Smooth muscle cell (in vitro differentiated cells): ENCODE measurements at regions not wholly inside any gene's neighbourhood (a gene's known extent, or its start where the extent isn't known, plus 50 kb on each side); places are given as distances from the start of the nearest gene placed in this dataset.

Experiments used
- DNase-seq: peaks from one replicate; lab custom pipeline; 2025; ENCODE audit not compliant: unreplicated experiment; lab: John Stamatoyannopoulos, UW
- H2AFZ ChIP-seq: fragments of 200-600 bp; sonication (generic); 2 replicates; pipeline ENCODE4 v1.6.0; 2016; ENCODE audit warnings: antibody characterized with exemption, low read depth, mild to moderate bottlenecking
- H3F3A ChIP-seq: fragments of 200-600 bp; sonication (generic); 2 replicates; pipeline ENCODE4 v1.6.0; 2017; ENCODE audit warnings: antibody characterized with exemption, low read depth
- H3K27ac ChIP-seq: fragments of 200-600 bp; sonication (generic); 2 replicates; pipeline ENCODE4 v1.5.1; 2016; ENCODE audit warnings: low read depth, mild to moderate bottlenecking
- H3K27me3 ChIP-seq: fragments of 200-600 bp; sonication (generic); 2 replicates; pipeline ENCODE4 v1.6.1; 2016; ENCODE audit warnings: low read depth, mild to moderate bottlenecking
- H3K36me3 ChIP-seq: fragments of 200-600 bp; sonication (generic); 2 replicates; pipeline ENCODE4 v1.5.1; 2016; ENCODE audit warnings: low read depth
- H3K4me1 ChIP-seq: fragments of 200-600 bp; sonication (generic); 2 replicates; pipeline ENCODE4 v1.5.1; 2016; ENCODE audit warnings: low read depth
- H3K4me2 ChIP-seq: fragments of 200-600 bp; sonication (generic); 2 replicates; pipeline ENCODE4 v1.6.0; 2016; ENCODE audit warnings: mild to moderate bottlenecking
- H3K4me3 ChIP-seq: fragments of 200-600 bp; sonication (generic); 2 replicates; pipeline ENCODE4 v1.5.1; 2016; ENCODE audit warnings: mild to moderate bottlenecking
- H3K79me2 ChIP-seq: fragments of 200-600 bp; sonication (generic); 2 replicates; pipeline ENCODE4 v1.6.0; 2016; ENCODE audit warnings: low read depth, mild to moderate bottlenecking
- H3K9ac ChIP-seq: fragments of 200-600 bp; sonication (generic); 2 replicates; pipeline ENCODE4 v1.6.0; 2016; ENCODE audit warnings: low read depth
- H3K9me3 ChIP-seq: fragments of 200-600 bp; sonication (generic); replicated peaks from 2 replicates; pipeline ENCODE4 v1.5.1; 2016; ENCODE audit warnings: low read depth
- H4K20me1 ChIP-seq: fragments of 200-600 bp; sonication (generic); 2 replicates; pipeline ENCODE4 v1.6.0; 2016; ENCODE audit warnings: low read depth
- CTCF ChIP-seq: fragments of 200-600 bp; sonication (generic); IDR thresholded peaks from 2 replicates; pipeline ENCODE4 v1.5.1; 2017; ENCODE audit warnings: borderline replicate concordance, mild to moderate bottlenecking, antibody characterized with exemption; ENCODE audit not compliant: insufficient read depth, poor library complexity, severe bottlenecking
- WGBS: methylation state at CpG from one replicate; pipeline ENCODE4 v1.1.7; 2016; ENCODE audit warnings: low lambda C conversion rate; 5-methylcytosine and 5-hydroxymethylcytosine counted together

- no peak for TF ChIP-seq CTCF
- no peak overlapping the region for H3K9ac ChIP-seq
- WGBS: 93% methylated on average over 5 of the region's 5 CpGs
- H4K20me1 ChIP-seq: no peaks in the 10 kb centered on the region
- no peak overlapping the region for H3K4me2 ChIP-seq
- H3K27ac ChIP-seq: no peak overlapping the region
- no peaks in the 10 kb centered on the region for H3K79me2 ChIP-seq
- no peak for DNase-seq
- H3K4me1 ChIP-seq: no peaks in the 10 kb centered on the region
- no peaks in the 10 kb centered on the region for H3K36me3 ChIP-seq
- H3K4me3 ChIP-seq: no peak overlapping the region
- H2AFZ ChIP-seq: no peak overlapping the region
- no peaks in the 10 kb centered on the region for H3F3A ChIP-seq
- no peaks in the 10 kb centered on the region for H3K27me3 ChIP-seq
- no peaks in the 10 kb centered on the region for H3K9me3 ChIP-seq
Observed at GRCh38 chr5:54764102-54765090, 221.0 kb downstream of the ESM1 start.

DNA sequence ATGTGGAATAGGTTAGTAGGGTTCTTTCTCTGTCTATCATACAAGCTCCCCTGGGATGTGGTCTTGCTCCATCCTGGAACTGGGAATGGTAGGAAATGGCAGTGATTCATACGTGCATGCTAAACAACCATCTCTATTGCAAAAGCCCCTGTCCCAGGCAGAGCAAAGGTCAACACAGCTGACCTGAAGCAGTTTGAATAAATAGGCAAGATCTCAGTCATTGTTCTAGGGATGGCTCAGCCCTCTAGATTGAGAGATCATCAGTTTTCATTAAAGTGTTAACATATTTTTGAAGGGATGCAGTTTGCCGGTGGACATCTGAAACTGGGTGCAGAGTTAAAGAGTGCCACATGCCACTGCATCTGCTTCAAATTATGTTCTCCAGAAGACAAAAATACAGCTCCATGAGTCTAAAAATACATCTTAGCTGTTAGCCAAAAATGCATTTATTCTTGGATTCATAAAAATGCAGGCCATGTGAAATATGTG, 224.1 kb downstream of the ESM1 start:
- Histone ChIP-seq H3K36me3 (no peaks in the 10 kb centered on the region), H3K4me1 (no peaks in the 10 kb centered on the region), H4K20me1 (no peaks in the 10 kb centered on the region), H3K79me2 (no peaks in the 10 kb centered on the region), H3K4me3 (no peak overlapping the region), H2AFZ (no peak overlapping the region), H3K9me3 (no peaks in the 10 kb centered on the region), H3K27ac (no peak overlapping the region), H3K4me2 (no peak overlapping the region), H3K9ac (no peak overlapping the region), H3K27me3 (no peaks in the 10 kb centered on the region), H3F3A (no peaks in the 10 kb centered on the region)
- WGBS: 56% methylated on average over 2 of the region's 2 CpGs
- TF ChIP-seq CTCF: no peak
- no peak for DNase-seq

DNA sequence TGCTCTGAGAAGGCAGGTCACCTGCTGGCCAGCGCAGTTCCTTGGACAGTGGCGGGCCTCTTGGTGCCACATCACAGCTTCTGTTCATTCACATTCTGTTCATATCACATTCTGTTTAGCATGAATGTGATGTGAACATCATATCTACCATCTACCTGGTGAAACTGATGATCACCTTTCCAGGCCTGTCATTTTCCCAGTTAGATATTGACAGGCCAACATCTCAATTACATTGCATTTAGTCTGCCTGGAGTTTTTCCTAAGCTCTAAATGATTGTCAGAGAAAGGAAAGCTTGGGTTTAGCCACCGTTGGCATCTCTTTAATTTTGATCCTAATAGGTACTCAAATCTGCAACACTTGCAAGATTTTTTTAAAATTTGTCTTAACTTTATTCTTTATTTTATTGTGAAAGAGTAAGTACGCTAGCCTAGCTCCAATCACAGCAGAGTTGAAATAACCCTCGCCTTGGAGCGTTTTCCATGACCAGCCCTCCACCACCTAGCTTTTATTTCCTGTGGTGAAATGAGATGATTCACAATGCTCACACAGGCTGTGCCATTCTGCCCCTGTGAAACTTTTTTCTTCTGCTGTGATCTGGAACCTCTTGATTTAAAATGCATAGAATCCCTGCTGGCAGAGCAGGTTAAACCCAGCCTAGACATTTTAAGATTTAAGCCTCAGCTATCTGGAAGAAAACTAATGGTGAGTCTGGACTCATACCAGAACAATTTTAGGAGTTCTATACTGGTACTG, 225.0 kb downstream of the ESM1 start:
- no peak overlapping the region for H3K27ac ChIP-seq
- H3K4me3 ChIP-seq: no peak overlapping the region
- WGBS: 95% methylated on average over 6 of the region's 6 CpGs
- H3K9ac ChIP-seq: no peak overlapping the region
- H3K4me2 ChIP-seq: no peak overlapping the region
- H3K79me2 ChIP-seq: no peaks in the 10 kb centered on the region
- no peak overlapping the region for H2AFZ ChIP-seq
- H3K36me3 ChIP-seq: no peaks in the 10 kb centered on the region
- H4K20me1 ChIP-seq: no peaks in the 10 kb centered on the region
- H3K9me3 ChIP-seq: no peaks in the 10 kb centered on the region
- no peaks in the 10 kb centered on the region for H3K27me3 ChIP-seq
- no peak for DNase-seq
- H3F3A ChIP-seq: no peaks in the 10 kb centered on the region
- H3K4me1 ChIP-seq: no peaks in the 10 kb centered on the region
- TF ChIP-seq CTCF: no peak
